Small intestine (tissue), 7 donors: ENCODE measurements at regions not wholly inside any gene's neighbourhood (a gene's known extent, or its start where the extent isn't known, plus 50 kb on each side); places are given as distances from the start of the nearest gene placed in this dataset.

Experiments used
- DNase-seq, 2 donors: peaks; one replicate each; pipeline versions ENCODE4 v3.0.0 to v3.0.0-alpha.2; 2013
- FAIRE-seq: peaks from 2 replicates; lab custom pipeline; 2012; peaks lifted over from hg19 to GRCh38; lab: Jason Lieb, UNC
- H3K27ac ChIP-seq, 3 donors: one replicate each; pipeline ENCODE4 v1.5.1; 2013; ENCODE audit warnings: low read length in 2 of 3, mild to moderate bottlenecking in 2 of 3, control low read depth in 1 of 3, inconsistent platforms in 1 of 3, low read depth in 1 of 3, moderate library complexity in 1 of 3
- H3K27me3 ChIP-seq, 3 donors: one replicate each; pipeline ENCODE4 v1.6.1; 2013; ENCODE audit warnings: low read length in 3 of 3, inconsistent platforms in 1 of 3; ENCODE audit not compliant: control insufficient read depth in 3 of 3, insufficient read depth in 3 of 3
- H3K36me3 ChIP-seq, 3 donors: one replicate each; pipeline ENCODE4 v1.6.1; 2013; ENCODE audit warnings: low read length in 3 of 3, inconsistent platforms in 1 of 3, low read depth in 1 of 3, mild to moderate bottlenecking in 1 of 3, moderate library complexity in 1 of 3; ENCODE audit not compliant: control insufficient read depth in 3 of 3, insufficient read depth in 2 of 3
- H3K4me1 ChIP-seq, 3 donors: one replicate each; pipeline ENCODE4 v1.6.1; 2013; ENCODE audit warnings: low read length in 2 of 3, inconsistent platforms in 1 of 3, low read depth in 1 of 3, mild to moderate bottlenecking in 1 of 3, moderate library complexity in 1 of 3; ENCODE audit not compliant: control insufficient read depth in 3 of 3, insufficient read depth in 2 of 3
- H3K4me3 ChIP-seq, 3 donors: one replicate each; pipeline ENCODE4 v1.5.1; 2013; ENCODE audit warnings: low read length in 3 of 3, control low read depth in 1 of 3, inconsistent platforms in 1 of 3, low read depth in 1 of 3, mild to moderate bottlenecking in 1 of 3, moderate library complexity in 1 of 3
- H3K9me3 ChIP-seq, 2 donors: one replicate each; pipeline ENCODE4 v1.6.1; 2013; ENCODE audit warnings: low read depth in 1 of 2, low read length in 1 of 2; ENCODE audit not compliant: control insufficient read depth in 2 of 2, insufficient read depth in 1 of 2
- WGBS, 3 donors: extraction: QIAGEN DNeasy Blood & Tissue Kit; methylation state at CpG; one replicate each; pipeline ENCODE4 v1.1.7; 2013; 5-methylcytosine and 5-hydroxymethylcytosine counted together
- donor health status: healthy with polysubstance abuse.
- donor health status: control.
- donor health status: control.
- donor health status: Bipolar disorder and iron deficiency.
- donor health status: healthy.

GRCh38 chr4:30330894-30331652 is 389.1 kb upstream of the PCDH7 start:
- no peaks in the 10 kb centered on the region for H3K27me3 ChIP-seq
- DNase-seq, result no peak
- no peak overlapping the region for H3K4me3 ChIP-seq
- H3K27ac ChIP-seq, result no peak overlapping the region
- no peaks in the 10 kb centered on the region for H3K4me1 ChIP-seq
- H3K9me3 ChIP-seq, result peaks cover 4 to 28% of the 10 kb centered on the region in 2 donors
- no peaks in the 10 kb centered on the region for H3K36me3 ChIP-seq
- whole genome bisulfite sequencing, 3 donors, result 85 to 88% (median 85%) methylated on average over 6 of the region's 6 CpGs
- no peak for FAIRE-seq

DNA sequence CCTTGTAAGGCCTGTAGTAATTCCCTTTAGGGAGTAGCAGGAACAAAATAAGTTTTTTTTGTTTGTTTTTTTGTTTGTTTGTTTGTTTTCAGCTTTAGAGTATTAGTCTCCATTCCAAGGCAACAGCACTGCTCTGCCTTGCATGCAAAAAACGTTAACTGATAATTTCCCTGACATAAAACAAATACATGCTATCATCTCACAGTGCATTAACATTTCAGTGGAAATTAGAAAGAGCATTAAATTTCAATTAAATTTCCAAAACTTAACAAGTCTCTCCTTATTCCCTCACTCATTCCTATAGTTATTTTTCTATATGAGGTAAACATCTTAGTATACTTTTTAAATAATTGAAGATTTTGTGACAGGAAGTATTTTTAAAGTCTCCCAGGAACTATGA is 378.4 kb upstream of the PCDH7 start:
- no peak for DNase-seq
- H3K27ac ChIP-seq, result no peak overlapping the region
- no peak overlapping the region for H3K4me3 ChIP-seq
- peaks cover 0 to 4% of the 10 kb centered on the region in 2 donors for H3K9me3 ChIP-seq
- FAIRE-seq, result no peak
- H3K4me1 ChIP-seq, result no peaks in the 10 kb centered on the region
- H3K27me3 ChIP-seq, result no peaks in the 10 kb centered on the region
- H3K36me3 ChIP-seq, result no peaks in the 10 kb centered on the region
- WGBS, 3 donors, result 42 to 62% (median 54%) methylated on average over 1 of the region's 1 CpG

- Histone ChIP-seq H3K36me3 (no peaks in the 10 kb centered on the region), H3K9me3 (peaks cover 0 to 11% of the 10 kb centered on the region in 2 donors), H3K4me3 (no peak overlapping the region), H3K27ac (no peak overlapping the region), H3K27me3 (no peaks in the 10 kb centered on the region), H3K4me1 (no peaks in the 10 kb centered on the region)
- FAIRE-seq, result no peak
- DNase-seq, result no peak
- 24 to 61% (median 26%) methylated on average over 2 of the region's 2 CpGs for WGBS, 3 donors
Observed at GRCh38 chr4:30350288-30350687, 369.9 kb upstream of the PCDH7 start.

- DNase-seq (no peak), FAIRE-seq (no peak)
- Histone ChIP-seq H3K27me3 (no peaks in the 10 kb centered on the region), H3K36me3 (no peaks in the 10 kb centered on the region), H3K27ac (no peak overlapping the region), H3K9me3 (peaks cover 0 to 7% of the 10 kb centered on the region in 2 donors), H3K4me1 (no peaks in the 10 kb centered on the region), H3K4me3 (no peak overlapping the region)
- WGBS, 3 donors, result 78 to 87% (median 83%) methylated on average over 1 of the region's 1 CpG
Observed at GRCh38 chr4:30354605-30355004, 365.6 kb upstream of the PCDH7 start.

DNA sequence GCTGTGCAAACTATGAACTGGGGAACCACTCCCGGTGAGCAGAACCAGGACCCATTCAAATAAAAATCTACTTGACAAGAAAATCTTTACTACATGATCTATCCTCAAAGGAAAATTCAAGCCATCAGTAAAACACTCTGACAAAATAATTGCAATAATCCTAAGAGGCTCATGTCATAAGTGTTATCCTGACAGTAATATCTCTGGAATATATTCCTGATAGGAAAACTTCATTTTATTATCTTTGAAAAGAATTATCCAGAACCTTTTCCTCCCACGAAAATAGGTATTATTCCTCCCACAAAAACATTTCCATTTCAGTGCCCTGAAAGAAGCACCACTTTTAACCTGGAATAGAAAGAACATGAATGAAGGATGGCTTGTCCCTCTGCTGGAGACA is 357.7 kb upstream of the PCDH7 start:
- Histone ChIP-seq H3K4me1 (no peaks in the 10 kb centered on the region), H3K27ac (no peak overlapping the region), H3K9me3 (peaks cover 0 to 9% of the 10 kb centered on the region in 2 donors), H3K36me3 (no peaks in the 10 kb centered on the region), H3K27me3 (no peaks in the 10 kb centered on the region), H3K4me3 (no peak overlapping the region)
- FAIRE-seq (no peak), DNase-seq (no peak)
- WGBS, 3 donors, result 76 to 88% (median 85%) methylated on average over 2 of the region's 2 CpGs

DNA sequence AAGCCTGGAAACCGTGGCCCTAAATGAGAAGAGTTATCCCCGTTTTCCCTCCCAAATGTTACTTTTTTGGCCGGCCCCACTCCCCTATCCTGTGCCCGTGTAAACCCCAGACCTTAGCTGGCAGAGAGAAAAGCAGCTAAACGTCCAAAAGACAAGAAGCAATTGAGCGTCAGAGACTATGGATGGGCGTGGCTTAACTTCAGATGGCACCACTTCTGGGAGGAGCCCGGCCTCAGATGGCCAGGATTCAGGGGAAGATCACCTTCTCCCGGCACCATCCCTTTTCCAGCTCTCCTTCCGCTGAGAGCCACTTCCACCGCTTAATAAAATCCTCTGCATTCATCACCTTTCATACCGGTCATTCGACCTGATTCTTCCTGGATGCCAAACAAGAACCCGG is 350.1 kb upstream of the PCDH7 start:
- no peak overlapping the region for H3K27ac ChIP-seq
- no peaks in the 10 kb centered on the region for H3K27me3 ChIP-seq
- 79 to 85% (median 79%) methylated on average over 14 of the region's 14 CpGs for WGBS, 3 donors
- H3K36me3 ChIP-seq, result no peaks in the 10 kb centered on the region
- H3K4me1 ChIP-seq, result no peaks in the 10 kb centered on the region
- no peak for FAIRE-seq
- no peak overlapping the region for H3K4me3 ChIP-seq
- DNase-seq, result no peak
- H3K9me3 ChIP-seq, result peaks cover 0 to 7% of the 10 kb centered on the region in 2 donors

DNA sequence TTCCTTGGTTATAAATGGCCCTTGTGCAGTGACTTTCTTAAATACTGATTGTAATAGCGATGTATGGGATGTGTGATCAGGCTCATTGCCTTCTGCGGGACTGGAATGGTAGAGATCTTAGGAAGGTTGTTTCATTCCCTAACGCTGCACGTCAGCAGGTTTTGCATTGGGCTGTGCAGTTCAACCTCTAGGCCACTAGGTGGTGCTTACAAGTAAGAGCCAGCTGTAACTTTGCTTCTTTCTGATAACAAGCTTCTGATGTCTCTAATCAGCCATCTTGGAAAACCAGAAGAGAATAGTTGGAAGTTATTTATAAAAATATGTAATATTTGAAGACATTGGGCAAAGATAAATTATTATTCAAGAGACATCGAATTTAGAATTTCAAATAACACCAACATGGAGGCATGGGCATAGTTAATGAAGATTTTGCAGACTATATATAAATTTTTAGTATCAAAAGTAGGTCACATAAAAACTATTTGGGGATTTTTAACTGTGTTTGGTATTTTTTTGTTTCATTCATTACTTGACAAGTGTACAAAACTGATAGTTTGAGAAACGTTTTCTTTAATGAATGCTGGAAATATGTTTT is 339.7 kb upstream of the PCDH7 start:
- Histone ChIP-seq H3K36me3 (no peaks in the 10 kb centered on the region), H3K27me3 (no peaks in the 10 kb centered on the region), H3K4me1 (no peaks in the 10 kb centered on the region), H3K9me3 (peaks cover 0 to 3% of the 10 kb centered on the region in 2 donors), H3K4me3 (no peak overlapping the region), H3K27ac (no peak overlapping the region)
- DNase-seq (peak in 1 of 2 donors; percentile 6), FAIRE-seq (no peak)
- WGBS, 3 donors, result 48 to 63% (median 55%) methylated on average over 6 of the region's 6 CpGs

GRCh38 chr4:30385650-30386049 is 334.5 kb upstream of the PCDH7 start:
- FAIRE-seq (no peak), DNase-seq (no peak)
- Histone ChIP-seq H3K4me3 (no peak overlapping the region), H3K9me3 (no peaks in the 10 kb centered on the region), H3K36me3 (no peaks in the 10 kb centered on the region), H3K4me1 (no peaks in the 10 kb centered on the region), H3K27me3 (no peaks in the 10 kb centered on the region), H3K27ac (no peak overlapping the region)
- WGBS, 3 donors, result 74 to 88% (median 75%) methylated on average over 2 of the region's 2 CpGs
